ENCODE measurements at regions not wholly inside any gene's neighbourhood (a gene's known extent, or its start where the extent isn't known, plus 50 kb on each side); places are given as distances from the start of the nearest gene placed in this dataset.

DNA sequence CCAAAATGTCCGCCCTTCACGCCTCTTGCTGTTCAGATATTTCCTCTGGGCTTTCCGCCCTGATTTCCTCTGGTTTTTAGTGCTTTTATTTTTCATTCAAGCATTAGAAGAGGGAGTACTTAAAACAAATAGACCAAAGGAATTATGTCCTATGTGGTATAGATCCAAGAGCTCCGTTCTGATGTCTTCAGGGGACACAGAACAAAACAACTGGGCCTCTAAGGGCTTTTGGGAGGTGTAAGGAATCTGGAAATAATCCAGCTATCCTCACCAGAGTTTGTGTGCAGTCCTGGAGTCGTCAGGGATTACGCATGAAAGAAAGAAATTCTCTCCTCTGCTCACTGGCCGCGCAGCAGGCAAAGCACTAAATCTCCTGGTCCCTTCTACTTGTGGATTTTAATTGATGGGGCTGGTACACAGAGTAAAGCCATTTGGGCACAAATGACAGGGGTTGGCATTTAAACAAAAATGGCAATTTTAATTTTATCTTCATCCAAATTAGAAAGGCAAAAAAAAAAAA lies 999.2 kb downstream of the ADGRL3 start:
- Mint-ChIP-seq H3K36me3 (no peaks in the 10 kb centered on the region), H3K4me1 (peaks cover 5% of the 10 kb centered on the region), H3K27me3 (ENCODE audit: low read depth) (no peaks in the 10 kb centered on the region), H3K9me3 (no peaks in the 10 kb centered on the region), H3K27ac (no peak overlapping the region), H3K4me3 (no peak overlapping the region)
- TF ChIP-seq, protein P1, sequence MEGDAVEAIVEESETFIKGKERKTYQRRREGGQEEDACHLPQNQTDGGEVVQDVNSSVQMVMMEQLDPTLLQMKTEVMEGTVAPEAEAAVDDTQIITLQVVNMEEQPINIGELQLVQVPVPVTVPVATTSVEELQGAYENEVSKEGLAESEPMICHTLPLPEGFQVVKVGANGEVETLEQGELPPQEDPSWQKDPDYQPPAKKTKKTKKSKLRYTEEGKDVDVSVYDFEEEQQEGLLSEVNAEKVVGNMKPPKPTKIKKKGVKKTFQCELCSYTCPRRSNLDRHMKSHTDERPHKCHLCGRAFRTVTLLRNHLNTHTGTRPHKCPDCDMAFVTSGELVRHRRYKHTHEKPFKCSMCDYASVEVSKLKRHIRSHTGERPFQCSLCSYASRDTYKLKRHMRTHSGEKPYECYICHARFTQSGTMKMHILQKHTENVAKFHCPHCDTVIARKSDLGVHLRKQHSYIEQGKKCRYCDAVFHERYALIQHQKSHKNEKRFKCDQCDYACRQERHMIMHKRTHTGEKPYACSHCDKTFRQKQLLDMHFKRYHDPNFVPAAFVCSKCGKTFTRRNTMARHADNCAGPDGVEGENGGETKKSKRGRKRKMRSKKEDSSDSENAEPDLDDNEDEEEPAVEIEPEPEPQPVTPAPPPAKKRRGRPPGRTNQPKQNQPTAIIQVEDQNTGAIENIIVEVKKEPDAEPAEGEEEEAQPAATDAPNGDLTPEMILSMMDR (IDR thresholded peaks at IDR 0.05; ENCODE audit: unreplicated experiment), result no peak
- DNase-seq (ENCODE audit: low spot score in 2 of 2, unreplicated experiment in 2 of 2), result no peak

DNA sequence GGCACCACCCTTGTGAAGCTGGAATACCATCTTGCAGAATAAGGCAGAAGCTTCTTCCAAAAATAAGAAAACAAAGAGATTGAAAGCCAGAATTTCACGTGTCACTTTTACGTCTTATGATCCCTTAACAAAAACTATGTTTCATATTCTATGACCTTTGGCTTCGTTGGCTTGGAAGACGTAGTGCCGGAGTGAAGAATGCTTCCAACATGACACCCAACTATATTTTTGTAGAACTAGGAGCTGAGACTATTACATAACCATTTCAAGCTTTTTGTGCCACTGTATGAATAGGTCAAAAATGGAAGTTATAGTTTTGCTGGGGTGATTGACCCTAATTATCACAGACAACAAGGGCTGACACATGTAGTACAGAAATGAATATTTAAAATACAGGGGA lies 996.2 kb downstream of the ADGRL3 start:
- Mint-ChIP-seq H3K9me3 (no peaks in the 10 kb centered on the region), H3K4me3 (no peak overlapping the region), H3K27ac (no peak overlapping the region), H3K27me3 (ENCODE audit: low read depth) (no peaks in the 10 kb centered on the region), H3K4me1 (peaks cover 24% of the 10 kb centered on the region), H3K36me3 (no peaks in the 10 kb centered on the region)
- DNase-seq (ENCODE audit: low spot score in 2 of 2, unreplicated experiment in 2 of 2), result no peak
- TF ChIP-seq, protein P1 (IDR thresholded peaks at IDR 0.05; ENCODE audit: unreplicated experiment), result no peak

GRCh38 chr4:62194342-62194741 lies 994.2 kb downstream of the ADGRL3 start:
- Mint-ChIP-seq H3K4me3 (no peak overlapping the region), H3K27ac (no peak overlapping the region), H3K4me1 (peaks cover 28% of the 10 kb centered on the region), H3K9me3 (no peaks in the 10 kb centered on the region), H3K27me3 (ENCODE audit: low read depth) (no peaks in the 10 kb centered on the region), H3K36me3 (no peaks in the 10 kb centered on the region)
- TF ChIP-seq, protein P1 (IDR thresholded peaks at IDR 0.05; ENCODE audit: unreplicated experiment), result no peak
- DNase-seq (ENCODE audit: low spot score in 2 of 2, unreplicated experiment in 2 of 2), result no peak

GRCh38 chr4:62193761-62194160 lies 993.6 kb downstream of the ADGRL3 start:
- no peaks in the 10 kb centered on the region for H3K9me3 Mint-ChIP-seq
- TF ChIP-seq, protein P1 (IDR thresholded peaks at IDR 0.05; ENCODE audit: unreplicated experiment), result no peak
- no peaks in the 10 kb centered on the region for H3K36me3 Mint-ChIP-seq
- peak overlapping the region; percentile 1 for H3K27ac Mint-ChIP-seq
- H3K27me3 Mint-ChIP-seq (ENCODE audit: low read depth), result no peaks in the 10 kb centered on the region
- no peak overlapping the region for H3K4me3 Mint-ChIP-seq
- H3K4me1 Mint-ChIP-seq, result peaks cover 24% of the 10 kb centered on the region
- DNase-seq (ENCODE audit: low spot score in 2 of 2, unreplicated experiment in 2 of 2), result no peak

DNA sequence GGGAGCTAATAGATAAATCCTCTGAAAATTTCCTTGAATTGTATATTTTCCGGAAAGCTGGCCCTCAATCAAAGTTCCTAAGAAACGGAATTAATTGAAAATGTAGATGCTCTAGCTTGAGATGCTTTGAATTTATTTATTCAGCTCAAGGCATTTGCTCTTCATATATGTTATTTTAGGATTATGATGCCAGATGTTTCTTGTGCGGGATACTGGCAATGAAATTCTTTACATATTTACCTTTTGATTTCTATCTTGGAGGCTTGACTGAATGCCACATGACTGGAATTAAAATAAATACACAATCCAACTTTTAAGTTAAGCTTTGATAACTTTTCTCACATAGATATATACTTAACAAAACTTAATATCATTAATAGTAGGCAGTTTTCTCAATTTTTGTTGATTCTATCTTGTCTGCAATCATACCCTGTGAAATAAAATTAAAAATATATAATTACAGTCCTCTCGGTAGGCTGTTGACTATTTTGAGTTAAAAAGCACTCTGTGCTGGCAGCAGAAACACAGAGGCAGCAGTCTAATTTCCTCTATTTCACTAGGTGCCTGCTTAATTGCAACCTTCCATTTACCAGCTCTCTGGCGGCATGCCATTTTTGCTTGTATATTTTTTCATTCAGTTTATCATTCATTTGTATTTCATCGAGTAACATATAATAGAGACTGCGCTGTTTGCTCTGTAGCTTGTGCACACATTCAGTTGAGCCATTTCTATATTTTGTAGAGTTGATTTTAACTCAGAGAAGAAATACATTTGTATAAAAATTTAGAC lies 991.5 kb downstream of the ADGRL3 start:
- Mint-ChIP-seq H3K27me3 (ENCODE audit: low read depth) (no peaks in the 10 kb centered on the region), H3K9me3 (peaks cover 13% of the 10 kb centered on the region), H3K36me3 (no peaks in the 10 kb centered on the region), H3K4me3 (no peak overlapping the region), H3K27ac (no peak overlapping the region), H3K4me1 (peaks cover 24% of the 10 kb centered on the region)
- no peak for DNase-seq (ENCODE audit: low spot score in 2 of 2, unreplicated experiment in 2 of 2)
- TF ChIP-seq, protein P1 (IDR thresholded peaks at IDR 0.05; ENCODE audit: unreplicated experiment), result no peak

Measured in mesothelial cell of epicardium (in vitro differentiated cells).